Hematopoietic multipotent progenitor cell treated with erythropoietin and hydrocortisone succinate and interleukin-3 and kit ligand, for 15 days (in vitro differentiated cells): ENCODE measurements at regions not wholly inside any gene's neighbourhood (a gene's known extent, or its start where the extent isn't known, plus 50 kb on each side); places are given as distances from the start of the nearest gene placed in this dataset.
"Not testable (repeated sequence)": the region's sequence is repeated elsewhere in the genome, so short reads cannot be mapped to it uniquely, and the experiment has no call there.

Source experiments
- DNase-seq: peaks from one replicate; pipeline ENCODE4 v3.0.0-alpha.2; 2015; ENCODE audit warnings: low spot score

- DNase-seq = not testable (repeated sequence)
These were observed 267.3 kb downstream of the CCER1 start for GRCh38 chr12:90687682-90688081.

DNA sequence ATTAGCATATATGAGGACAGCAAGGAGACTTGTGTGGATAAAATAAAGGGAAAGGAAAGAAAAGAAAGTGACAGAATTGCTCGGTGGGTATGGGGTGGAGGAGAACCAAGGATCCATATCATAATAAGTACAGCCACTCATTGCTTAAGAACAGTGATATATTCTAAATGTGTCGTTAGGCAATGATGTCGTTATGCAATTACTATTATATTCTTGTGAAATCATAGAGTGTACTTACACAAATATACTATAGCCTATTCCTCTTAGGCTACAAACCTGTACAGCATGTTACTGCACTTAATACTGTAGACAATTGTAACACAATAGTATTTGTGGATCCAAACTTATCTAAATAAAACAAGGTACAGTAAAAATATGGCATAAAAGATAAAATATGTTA lies 271.1 kb downstream of the CCER1 start:
- DNase-seq = no peak

GRCh38 chr12:90682398-90682797 lies 272.6 kb downstream of the CCER1 start:
- DNase-seq = no peak

- no peak for DNase-seq
These were observed 275.3 kb downstream of the CCER1 start for GRCh38 chr12:90679674-90680073.

DNA sequence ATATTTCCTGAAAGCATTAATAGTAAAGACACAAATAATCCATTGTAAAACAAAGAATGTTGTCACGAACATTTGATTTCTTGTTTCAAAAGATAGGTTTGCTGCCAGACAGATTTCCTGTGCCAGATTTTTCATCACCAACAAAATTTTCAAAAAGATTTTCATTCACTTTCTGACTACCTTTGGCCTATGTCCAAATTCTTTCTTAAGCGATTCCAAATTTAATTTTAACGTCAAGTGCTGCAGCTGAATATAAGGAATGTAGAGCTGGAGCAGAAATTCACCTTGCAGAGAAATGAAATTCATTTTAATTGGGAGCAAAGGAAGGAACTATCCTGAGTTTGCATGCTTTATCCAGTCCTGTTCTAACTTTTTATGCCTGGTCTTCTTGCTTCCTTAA lies 277.4 kb downstream of the CCER1 start:
- DNase-seq = no peak

GRCh38 chr12:90677055-90677454 lies 277.9 kb downstream of the CCER1 start:
- DNase-seq = no peak

DNA sequence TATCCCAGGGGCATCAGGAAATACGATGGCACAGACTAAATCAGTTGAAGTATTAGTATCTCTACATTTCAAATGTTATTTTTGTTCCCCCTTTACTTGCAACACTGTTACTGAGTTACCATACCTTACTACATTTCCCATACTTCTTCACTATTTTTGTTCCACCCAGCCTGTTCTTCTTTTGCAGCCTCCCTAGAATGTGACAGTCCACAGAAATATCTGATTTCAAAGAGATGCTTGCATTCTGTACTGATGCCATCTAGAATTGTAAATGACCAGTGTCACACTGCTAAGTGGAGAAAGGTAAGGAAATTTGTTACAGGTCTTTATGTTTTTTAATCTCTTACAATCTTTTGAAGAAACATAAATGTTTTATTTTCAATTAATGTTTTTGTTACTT lies 279.9 kb downstream of the CCER1 start:
- DNase-seq = no peak

DNA sequence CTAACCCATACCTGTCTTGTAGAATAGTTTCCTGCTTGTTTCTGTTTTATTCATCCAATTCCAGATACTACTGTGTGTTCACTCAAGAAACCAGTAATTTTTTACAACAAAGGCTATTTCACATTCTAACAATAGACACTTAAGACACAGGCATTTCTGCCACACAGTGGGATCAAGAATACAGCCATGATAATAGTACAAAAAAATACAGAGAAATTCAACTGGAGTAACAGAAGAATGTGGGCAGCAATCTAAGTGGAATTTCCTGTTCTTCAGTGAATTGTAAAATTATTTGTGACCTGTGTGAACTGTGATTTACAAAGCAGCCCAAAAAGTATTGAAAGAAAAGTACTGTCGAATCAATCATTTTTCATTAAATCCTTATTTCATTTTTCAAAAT lies 282.9 kb downstream of the CCER1 start:
- DNase-seq = no peak

- not testable (repeated sequence) for DNase-seq
These were observed 291.0 kb downstream of the CCER1 start for GRCh38 chr12:90663949-90664348.

GRCh38 chr12:90659060-90659459 lies 295.9 kb downstream of the CCER1 start:
- no peak for DNase-seq

- DNase-seq = no peak
These were observed 301.9 kb downstream of the CCER1 start for GRCh38 chr12:90653040-90653439.

GRCh38 chr12:90652280-90652679 lies 302.7 kb downstream of the CCER1 start:
- no peak for DNase-seq

- DNase-seq = no peak
These were observed 309.8 kb downstream of the CCER1 start for GRCh38 chr12:90645181-90645580.

DNA sequence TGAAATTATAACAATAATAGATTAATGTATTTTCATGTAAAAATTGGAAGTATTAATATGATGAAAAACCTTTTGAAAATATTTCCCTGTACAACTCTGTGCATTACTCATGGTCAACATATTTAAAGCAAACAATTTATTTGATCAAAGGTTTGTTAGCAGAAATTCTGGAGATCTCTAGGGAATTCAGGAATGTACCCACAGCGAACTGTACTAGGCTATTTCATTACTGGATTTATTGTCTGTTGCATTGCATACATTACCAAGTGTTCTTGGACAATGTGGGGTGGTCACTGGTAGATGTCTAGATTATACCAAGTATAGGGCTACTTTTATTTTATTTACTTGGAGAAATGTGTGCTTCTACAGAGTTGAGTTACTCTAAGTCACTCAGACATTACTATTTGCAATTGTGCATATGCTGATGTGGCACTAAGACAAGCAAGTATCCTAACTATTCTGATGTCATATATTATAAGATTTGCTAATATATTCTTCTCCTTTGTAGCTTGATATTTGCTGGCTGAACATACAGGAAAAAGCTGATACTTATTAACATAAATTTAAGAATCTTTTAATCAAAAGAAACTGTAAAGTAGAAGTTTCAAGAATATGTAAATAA lies 323.3 kb downstream of the CCER1 start:
- DNase-seq = no peak

- DNase-seq = no peak
These were observed 325.0 kb downstream of the CCER1 start for GRCh38 chr12:90630006-90630405.

GRCh38 chr12:90628213-90628612 lies 326.8 kb downstream of the CCER1 start:
- DNase-seq = no peak

GRCh38 chr12:90627180-90627896 lies 327.6 kb downstream of the CCER1 start:
- no peak for DNase-seq

DNA sequence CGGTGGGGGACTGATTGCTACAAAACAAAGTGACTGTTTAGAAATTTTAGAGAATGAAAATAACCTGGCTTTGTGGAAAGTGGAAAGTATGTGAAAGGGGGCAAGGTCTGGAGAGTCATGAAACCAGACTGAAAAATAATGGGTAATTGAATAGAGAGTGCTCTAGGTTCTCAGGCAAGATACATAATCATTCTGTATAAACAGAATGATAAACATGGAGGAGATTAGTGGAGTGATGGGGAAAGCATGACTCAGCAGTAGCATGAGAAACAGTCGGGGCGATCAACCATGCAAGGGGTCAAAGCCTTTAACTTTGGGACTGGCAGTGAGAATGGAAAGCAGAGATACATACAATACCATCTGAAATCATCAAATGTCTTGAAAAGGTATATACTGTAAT lies 332.5 kb downstream of the CCER1 start:
- DNase-seq = no peak

DNA sequence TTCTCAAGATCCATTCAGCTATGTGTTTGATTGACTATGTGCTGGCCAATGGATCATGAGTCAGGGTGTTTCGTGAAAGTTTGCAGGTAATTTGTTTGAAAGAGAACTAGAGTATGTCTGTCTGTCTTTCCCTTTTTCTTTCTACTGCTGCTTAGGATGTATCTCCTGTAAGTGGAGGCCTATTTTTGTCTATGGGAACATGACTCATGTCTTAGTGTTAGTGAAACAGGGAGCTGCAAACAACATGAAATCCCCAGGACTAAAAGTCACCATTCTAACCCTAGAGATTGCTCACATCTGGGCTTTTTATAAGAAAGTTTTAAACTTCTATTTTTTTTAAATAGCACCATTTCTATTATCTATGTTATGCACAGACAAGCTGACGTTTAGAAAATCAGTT lies 333.0 kb downstream of the CCER1 start:
- no peak for DNase-seq

DNA sequence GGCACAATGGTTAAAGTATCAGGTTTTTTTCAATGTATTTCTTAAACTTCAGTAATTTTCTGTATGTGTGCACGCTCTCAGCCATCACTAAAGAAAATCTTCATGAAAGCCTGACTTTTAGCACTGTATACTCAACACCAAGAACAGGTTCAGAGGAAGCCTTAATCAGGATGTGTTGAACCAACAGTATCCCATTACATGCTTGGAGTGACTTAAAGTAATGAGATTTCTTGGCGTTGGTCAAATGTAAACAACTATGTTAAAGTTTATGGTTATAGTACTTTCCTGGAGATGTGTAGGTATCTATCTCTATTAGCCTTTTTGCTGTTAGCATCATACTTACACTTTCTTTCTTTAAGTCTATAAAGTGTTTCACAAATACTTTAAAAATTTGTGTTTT lies 335.0 kb downstream of the CCER1 start:
- no peak for DNase-seq

- no peak for DNase-seq
These were observed 336.4 kb downstream of the CCER1 start for GRCh38 chr12:90618586-90618985.

DNA sequence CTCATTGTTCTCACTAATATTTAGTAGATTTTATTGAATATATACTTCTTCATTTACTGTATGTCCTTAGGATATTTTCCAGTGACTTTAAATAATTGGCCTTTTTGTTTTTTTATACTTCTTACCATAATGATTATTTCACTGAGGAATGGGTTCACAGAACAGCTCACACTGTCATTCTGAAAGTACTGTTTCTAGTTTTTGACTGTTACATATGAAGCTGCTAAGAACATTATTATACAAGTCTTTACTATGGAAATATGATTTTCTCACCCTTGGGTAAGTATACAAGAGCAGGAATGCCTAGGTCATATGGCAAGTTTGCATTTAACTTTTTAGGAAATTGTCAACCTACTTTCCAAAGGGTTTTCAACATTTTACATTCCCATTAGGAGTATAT lies 343.1 kb downstream of the CCER1 start:
- no peak for DNase-seq

DNA sequence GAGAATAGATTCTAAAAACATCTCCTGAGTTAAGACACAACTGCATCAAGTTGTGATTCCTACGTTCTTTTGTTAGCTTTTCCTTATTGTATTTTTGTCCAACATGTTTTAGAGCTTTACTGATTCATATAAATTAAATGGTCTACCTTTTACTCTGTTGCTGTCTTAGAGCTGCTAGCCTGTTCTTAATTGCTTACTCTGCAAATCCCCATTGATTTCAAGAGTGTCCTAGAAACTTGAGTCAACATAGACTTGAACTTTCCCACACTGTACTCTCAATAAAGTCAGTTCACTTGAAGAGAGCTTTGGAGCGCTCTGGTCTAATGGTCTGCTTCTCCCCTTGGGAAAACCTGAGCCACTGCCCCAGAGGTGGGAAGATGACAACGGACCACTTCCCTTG lies 343.9 kb downstream of the CCER1 start:
- DNase-seq = no peak
